Caki2 (cell line): ENCODE measurements at regions not wholly inside any gene's neighbourhood (a gene's known extent, or its start where the extent isn't known, plus 50 kb on each side); places are given as distances from the start of the nearest gene placed in this dataset.
A peak's percentile ranks its signal among the peaks of the same experiment; 100 is the strongest.

Experiments used
- DNase-seq: peaks from one replicate; pipeline ENCODE4 v3.0.0-alpha.2; 2015; ENCODE audit warnings: low read depth
- in situ Hi-C: cut with HindIII; loops from 2 replicates; pipeline ENCODE4 v1.10.0; 2016; ENCODE audit warnings: low sequenced_read_pairs, low pct_unique_long_range_greater_than_20kb, mixed read lengths

DNA sequence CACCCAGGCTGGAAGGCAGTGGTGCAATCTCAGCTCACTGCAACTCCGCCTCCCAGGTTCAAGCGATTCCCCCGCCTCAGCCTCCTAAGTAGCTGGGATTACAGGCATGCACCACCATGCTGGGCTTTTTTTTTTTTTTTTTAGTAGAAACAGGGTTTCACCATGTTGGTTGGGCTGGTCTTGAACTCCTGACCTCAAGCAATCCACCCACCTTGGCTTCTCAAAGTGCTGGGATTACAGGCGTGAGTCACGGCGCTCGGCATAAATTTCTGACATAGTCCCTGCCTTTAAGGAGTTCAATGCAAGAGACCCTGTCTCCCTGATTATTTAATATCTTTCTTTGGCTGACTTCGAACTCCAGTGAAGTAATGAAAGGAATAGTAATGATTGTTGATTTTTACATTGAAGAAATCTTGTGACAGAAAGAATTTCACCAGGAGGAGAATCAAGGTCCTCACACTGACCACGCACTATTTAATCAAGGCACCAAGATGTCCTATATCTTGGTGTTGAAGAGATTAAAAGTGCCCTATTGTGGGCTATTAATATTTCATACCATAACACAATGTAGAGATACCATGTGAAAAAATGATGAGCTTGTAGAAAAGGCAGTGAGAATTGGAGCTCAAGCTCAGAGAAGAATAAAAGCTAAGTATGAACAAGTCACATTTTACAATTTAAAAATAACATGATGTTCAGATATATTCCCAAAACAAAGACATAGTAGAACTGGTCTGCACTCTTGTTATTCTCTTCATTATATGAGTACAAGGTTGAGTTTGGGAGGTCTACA is 71.6 kb upstream of the BLID start:
- DNase-seq = no peak
- in situ Hi-C loops = no loop called here

DNA sequence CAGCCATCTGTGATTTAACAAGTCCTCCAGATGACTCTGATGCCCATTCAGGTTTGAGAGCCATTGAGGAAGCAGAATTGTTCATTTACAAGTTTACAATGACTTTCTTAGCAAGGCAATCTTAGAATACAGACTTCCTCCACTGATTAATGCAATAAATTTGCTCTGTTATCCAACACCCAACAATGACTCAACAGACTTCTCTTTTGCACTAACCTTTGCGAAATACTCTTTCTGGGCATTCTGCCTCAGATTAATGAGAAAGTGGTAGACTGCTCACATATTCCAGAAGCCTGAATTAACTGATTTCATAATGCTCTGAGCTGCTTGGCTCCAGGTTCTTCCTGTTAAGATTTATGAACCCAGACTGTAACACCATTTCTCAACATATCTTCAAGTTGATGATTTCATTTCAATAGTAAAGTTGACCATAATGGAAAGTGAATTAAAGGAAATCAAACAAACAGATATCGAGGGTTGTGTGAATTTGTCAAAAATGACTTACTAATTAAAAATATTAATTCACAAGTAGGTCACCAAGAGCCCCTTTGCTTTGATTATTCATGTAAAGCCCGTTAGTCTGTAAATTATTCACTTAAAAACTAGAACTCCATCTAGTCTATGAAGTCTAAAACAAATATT is 70.5 kb upstream of the BLID start:
- in situ Hi-C loops = no loop called here
- peak; percentile 70 for DNase-seq

DNA sequence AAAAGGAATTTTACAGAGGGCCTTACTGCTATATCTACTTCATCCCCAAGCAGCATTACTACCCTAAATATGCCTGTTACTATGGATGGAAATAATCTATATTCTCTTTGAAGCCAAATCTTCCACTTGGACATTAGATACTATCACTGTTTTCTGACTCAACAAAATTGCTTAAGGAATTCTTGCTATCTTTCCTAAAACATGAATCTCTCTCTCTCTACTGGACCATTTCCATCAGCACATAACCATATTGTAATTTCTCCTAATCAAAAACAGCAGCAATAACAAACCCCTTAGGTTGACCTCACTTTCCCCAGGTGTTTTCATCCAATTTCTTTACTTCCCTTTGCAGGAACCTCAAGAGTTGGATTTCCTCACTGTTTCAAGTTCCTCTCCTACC is 67.9 kb upstream of the BLID start:
- in situ Hi-C loops = no loop called here
- no peak for DNase-seq

DNA sequence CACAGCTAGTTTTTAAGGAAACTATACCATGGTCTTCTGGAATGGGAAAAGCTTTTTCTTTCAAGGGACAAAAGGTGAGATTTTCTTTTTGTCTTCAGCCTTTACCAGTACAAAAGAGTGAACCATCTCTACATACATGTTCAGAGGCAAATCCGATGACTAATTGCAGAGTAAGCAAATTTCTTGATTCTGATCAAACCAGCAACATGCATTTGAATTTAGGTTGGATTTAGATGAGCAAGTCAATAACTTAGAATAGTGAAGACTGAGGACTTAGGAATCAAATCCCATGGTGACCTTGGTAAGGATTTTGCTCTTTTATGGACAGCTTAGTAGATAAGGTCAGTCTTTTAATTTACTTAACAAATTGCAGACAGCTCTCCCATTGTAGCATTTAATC is 65.9 kb upstream of the BLID start:
- in situ Hi-C loops = no loop called here
- DNase-seq = no peak

DNA sequence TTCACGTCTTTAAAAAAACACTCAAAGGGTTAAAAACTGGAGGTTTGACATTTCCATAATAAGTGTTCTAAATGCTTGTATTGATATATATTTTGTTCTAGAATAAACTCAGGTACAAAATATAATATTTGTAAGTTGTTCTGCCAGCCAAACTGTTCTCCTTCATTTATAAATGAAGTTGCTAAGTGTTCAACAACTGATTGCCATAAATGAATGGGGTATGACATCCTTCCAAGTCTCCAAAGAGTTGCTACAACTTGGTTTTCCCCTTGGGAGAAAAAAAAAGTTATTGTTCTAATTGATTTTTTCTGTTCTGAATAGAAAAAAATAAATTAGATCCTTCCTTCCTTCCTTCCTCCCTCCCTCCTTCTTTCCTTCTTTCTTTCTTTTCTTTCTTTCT is 65.4 kb upstream of the BLID start:
- no peak for DNase-seq
- in situ Hi-C loops = no loop called here

DNA sequence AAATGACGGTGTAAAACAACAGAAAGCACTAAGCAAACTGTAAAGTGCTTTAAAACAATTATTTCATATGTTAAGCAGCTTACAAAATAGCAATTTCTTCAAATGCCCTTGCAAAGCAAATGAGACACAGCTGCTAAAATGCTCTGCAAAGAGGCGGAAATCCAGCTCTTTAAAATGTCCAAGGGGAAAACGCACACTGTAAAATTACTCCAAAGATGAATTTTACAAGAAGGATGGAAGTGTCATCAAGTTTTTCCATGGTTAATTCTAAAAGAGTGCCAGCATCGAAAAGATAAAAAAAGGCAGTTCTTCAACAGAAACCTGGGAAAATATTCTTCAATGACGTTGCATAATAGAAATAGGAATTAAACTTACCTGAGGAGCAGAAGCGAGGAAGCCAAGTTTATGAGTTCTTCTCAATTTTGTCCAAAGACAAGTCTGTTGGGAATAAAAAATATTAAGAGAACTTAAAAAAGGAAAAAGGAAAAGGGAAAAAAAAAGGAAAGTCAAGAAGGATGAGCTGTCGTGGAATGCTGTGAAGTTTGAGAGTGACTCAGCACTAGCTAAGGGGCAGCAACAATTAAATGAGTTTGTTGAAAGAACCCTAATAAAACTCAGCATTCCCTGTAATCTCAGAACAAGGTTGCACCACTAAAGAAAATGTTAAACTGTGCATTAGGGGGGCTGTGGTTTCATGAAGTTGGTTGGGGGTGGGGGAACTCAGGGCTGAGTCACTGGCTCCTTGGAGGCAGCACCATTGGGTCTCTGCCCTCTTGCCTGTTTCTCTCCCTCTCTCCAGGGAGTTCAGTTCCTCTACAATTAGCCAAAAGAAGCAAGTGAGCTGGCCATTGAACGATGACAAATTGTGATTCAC is 64.2 kb upstream of the BLID start:
- peak; percentile 73 for DNase-seq
- in situ Hi-C loops = no loop called here

DNA sequence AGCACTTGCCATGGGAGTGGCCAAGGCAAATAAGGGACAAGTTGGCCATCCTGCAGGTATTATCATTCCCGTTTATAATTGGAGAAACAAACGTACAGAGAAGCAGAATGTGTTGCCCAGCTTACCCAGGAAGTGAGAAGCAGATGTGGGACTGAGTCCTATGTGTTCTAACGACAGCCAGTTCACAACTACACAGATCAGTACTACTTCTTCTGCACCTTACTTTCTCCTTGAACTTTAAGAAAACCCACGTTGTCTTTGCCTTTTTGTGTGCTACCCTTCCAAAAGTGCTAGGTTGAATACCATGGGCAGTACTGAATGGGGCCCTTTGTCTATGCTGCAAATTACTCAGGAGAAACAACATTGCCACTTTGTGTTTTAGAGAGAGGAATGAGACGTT is 62.8 kb upstream of the BLID start:
- in situ Hi-C loops = no loop called here
- no peak for DNase-seq

DNA sequence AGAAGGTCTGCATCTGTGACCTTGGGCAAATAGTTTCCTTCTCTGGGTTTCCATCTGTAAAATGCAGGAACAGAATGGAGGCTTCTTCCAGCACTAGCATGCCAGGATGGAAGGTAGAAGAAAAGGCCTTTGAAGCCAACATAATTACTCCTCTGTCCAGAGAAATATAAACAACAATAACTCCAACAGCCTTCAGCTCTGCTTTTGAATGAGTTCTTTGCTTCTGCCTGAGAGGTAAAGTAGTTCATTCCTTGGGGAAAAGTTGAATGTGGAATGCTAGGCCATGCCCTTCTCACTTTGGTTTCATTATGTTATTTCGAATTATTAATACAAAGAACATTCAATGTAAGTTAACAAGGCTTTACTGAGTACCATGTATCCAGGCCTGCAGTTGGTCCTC is 61.2 kb upstream of the BLID start:
- DNase-seq = no peak
- in situ Hi-C loops = no loop called here

DNA sequence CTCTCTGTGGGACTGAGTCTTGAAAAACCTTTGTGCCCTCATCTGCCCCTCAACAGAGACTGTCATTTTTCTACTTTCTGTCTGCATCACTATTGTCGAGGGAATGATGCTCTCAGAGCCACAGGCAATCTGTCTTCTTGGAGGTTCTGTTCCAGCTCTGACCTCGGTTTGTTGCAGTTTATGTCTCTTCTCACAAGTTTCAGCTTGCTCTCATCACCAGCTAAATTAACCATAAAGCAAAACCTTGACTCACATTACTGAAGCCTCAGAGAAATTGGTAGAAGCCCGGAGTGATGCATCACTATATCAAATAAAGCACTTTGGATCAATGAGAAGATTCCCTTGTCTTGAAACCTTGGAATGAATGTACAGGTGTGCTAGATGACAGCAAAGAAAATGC is 60.6 kb upstream of the BLID start:
- in situ Hi-C loops = no loop called here

DNA sequence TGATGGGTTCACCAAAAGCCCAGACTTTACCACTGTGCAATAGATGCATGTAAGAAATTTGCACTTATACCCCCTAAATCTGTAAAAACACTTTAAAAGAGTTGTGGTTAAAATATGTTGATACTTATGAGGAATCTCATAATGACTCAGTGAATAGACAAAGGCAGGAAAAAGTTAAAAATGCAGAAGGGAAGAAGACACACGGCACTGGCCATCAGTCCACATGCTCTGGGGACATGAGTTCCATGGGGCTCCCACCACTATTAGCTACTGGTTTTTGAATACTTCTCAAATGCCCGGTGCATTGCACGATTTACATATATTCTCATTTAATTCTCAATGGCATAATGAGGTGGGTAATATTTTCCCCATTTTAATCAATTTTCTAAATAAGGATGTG is 59.3 kb upstream of the BLID start:
- DNase-seq = no peak
- in situ Hi-C loops = no loop called here

More for the DNA sequence above, 60.6 kb upstream of the BLID start:
- DNase-seq = no peak

DNA sequence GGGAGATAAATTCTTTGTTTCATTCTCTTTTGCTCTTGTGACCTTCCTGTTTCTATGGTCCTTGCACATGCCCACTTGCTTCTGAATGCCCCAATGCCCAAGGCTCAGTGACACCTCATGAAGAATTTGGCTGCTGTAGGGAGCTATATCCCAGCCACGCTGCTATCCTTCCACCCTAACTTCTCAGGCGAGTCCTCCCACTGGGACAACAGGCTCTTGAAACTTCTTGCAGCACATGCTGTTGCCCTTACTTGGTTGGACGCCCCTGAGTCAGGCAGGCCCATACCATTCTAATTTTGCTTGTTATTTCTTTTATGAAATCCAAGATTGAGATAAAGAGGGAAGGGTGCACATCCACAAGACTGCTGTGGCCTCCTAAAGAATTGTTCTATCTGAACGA is 57.6 kb upstream of the BLID start:
- in situ Hi-C loops = no loop called here
- no peak for DNase-seq

DNA sequence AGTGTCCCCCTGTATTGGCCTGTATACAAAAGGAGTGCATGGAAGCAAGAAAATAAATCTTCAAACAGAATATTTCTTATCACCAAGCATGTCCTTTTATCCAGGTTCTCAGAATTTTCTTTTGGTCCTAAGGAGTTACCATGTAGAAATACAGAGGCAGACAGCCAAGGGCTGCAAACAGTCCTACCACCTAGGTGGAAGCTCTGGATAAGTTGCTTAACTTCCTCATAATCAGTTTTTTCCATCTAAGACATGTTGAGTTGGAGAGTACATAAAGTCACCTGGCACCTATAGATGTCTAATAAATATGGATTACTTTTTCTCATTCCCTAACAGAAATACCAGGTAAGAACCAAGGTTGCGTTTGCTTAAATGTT is 57.0 kb upstream of the BLID start:
- in situ Hi-C loops = no loop called here
- no peak for DNase-seq

DNA sequence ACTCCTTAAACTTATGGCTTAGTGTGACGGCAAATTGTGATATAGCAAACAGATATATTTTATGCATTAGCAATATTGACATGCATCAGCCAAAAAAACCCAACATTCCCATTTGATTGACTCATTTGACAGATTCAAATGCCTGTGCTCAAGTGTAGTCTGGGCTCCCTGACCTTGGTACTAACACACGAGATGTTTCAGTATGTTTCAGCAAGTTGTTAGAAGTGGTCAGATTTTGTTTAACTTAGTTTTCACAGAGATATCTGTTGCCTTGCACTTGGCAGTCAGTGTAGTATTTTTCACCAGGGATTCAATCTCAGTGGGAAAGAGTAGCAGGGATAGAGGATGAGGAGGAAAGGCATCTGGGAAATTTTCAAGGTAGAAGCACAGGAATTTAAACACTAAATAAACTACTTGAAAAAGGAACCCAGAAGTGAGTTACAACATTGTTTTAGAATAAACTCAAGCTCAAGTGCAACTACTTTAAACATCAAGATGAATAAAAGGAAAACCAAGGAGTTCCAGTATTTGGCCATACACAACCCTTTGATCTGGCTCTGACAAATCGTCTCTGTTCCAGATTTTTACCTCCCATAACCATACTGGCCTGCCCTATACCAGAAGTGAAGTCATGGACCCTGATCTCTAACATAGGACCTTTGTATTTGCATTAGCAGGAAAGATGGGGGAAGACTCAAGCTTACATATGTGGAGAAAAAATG is 56.5 kb upstream of the BLID start:
- in situ Hi-C loops = no loop called here
- no peak for DNase-seq

DNA sequence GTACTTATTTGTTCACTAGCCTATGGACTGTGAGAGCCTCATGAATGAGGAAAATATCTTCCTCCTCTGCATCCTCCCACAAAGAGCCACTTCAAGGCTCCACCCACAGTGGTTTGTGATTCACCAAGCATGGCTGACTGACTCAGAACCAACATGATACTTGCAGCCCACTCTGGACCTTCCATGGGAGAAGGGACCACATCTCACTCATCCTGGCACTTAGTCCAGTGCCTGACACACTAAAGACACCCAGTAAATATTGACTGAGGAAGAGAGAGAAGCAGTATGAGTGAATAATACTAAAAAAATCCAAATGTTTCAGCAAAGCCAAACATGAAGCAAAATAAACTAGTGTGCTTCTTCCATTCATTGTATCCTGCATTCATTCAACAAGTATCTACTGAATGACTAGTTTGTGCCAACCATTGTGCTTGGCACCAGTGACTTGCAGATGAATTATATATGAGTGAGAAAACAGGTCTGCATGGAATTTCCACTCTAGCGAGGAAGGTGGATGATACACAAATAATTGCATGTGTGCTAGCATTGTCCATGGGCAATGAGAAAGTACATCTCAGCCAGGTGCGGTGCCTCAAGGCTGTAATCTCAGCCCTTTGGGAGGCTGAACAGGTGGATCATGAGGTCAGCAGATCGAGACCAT is 54.9 kb upstream of the BLID start:
- in situ Hi-C loops = no loop called here
- DNase-seq = peak; percentile 47

DNA sequence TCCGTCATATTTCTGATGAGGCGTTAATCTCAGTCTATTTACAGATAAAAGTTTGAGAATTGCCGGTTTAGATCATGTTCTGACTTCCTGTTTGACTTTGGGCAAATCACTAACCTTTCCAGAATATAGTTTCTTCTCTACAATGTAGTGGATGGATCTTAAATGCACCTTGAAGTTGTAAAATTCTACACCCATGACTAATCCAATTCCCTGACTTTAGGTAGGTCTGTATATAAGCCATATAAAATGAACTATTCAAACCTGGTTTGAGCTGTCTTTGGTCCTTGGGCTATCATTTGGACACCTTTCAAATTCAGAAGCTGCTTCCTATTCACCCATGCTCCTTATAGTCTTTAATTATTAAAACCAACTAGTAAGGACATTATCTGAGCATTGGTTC is 52.2 kb upstream of the BLID start:
- DNase-seq = no peak
- in situ Hi-C loops = no loop called here

DNA sequence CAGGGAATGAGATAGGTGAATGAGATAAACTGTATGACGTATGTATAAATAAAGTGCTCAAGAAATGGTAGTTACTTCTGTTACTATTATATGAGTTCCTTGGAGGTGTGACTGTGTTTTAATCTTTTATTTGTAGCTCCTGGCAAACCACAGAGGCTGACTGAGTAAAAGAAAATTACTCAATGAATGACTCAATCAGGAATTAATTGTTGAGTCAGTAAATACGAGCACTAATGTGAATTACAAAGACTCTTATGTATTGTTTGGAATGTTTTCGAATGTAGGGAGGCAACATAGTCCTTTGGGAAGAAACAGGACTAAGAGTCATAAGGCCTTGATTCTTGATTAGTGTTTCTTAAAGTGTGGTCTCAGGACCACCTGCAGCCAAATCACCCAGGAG is 51.1 kb upstream of the BLID start:
- no peak for DNase-seq
- in situ Hi-C loops = no loop called here

DNA sequence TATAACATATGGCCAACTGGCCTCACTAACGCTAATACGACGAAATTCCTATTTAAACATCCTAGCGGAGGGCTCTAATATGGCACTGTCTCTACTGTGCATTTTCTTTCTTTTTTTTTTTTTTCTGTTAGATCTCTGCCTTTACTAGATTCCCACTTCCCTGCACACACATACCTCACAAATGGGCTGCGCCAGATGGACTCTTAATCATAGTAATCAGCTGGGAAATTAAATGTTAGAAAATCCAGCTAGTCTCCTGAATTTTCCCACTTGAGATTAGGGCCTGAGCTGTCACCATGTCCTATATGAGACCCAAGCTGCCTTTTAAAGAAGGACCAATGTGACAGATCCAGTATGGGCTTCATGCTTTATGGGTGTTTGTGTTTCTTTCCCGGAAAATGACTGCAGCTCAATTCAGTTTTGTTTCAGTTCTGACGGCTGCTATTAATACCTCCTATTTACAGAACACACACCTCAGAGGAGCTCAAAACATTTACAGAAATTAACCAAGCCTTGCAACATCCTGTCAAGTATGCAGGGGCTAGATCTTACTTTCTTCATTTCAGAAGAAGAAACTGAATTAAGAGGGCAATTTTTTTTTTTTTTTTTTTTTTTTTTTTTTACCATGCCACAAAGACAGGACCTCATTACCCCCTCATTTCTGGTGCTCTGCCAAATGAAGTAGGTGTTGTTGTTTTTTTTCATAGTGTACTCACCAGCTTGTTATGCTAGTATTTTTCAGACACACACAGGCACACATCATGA is 49.8 kb upstream of the BLID start:
- DNase-seq = no peak
- in situ Hi-C loops = no loop called here
